Lower leg skin (tissue), 4 donors: ENCODE measurements at regions not wholly inside any gene's neighbourhood (a gene's known extent, or its start where the extent isn't known, plus 50 kb on each side); places are given as distances from the start of the nearest gene placed in this dataset.

ENCODE experiments used
- DNase-seq, 2 donors: peaks; one replicate each; pipeline ENCODE4 v3.0.0-alpha.2; 2019; ENCODE audit warnings: low spot score in 2 of 2
- H3K4me3 ChIP-seq: fragments of 200-600 bp; sonication (generic); 2 replicates; pipeline ENCODE4 v1.5.1; 2017; ENCODE audit warnings: mild to moderate bottlenecking, low read depth; ENCODE audit not compliant: poor library complexity, severe bottlenecking
- CTCF ChIP-seq, 3 donors: fragments of 450-650 bp; IDR thresholded peaks; one replicate each; pipeline ENCODE4 v1.5.1; 2016; ENCODE audit warnings: antibody characterized with exemption in 3 of 3, mild to moderate bottlenecking in 3 of 3, moderate library complexity in 2 of 3
- POLR2A ChIP-seq, 2 donors: fragments of 450-650 bp; IDR thresholded peaks; one replicate each; pipeline ENCODE4 v1.6.1; 2016 to 2017; ENCODE audit warnings: antibody characterized with exemption in 2 of 2, mild to moderate bottlenecking in 1 of 2, moderate library complexity in 1 of 2
- WGBS, 2 donors: methylation state at CpG; one replicate each; pipeline ENCODE4 v1.1.5; 2018; 5-methylcytosine and 5-hydroxymethylcytosine counted together
- intact Hi-C: fragments of 100-400 bp; cut with DNase I; formaldehyde crosslinking; loops from one replicate; pipeline ENCODE4 v1.15.0; 2023; ENCODE audit warnings: low total_unique reads

DNA sequence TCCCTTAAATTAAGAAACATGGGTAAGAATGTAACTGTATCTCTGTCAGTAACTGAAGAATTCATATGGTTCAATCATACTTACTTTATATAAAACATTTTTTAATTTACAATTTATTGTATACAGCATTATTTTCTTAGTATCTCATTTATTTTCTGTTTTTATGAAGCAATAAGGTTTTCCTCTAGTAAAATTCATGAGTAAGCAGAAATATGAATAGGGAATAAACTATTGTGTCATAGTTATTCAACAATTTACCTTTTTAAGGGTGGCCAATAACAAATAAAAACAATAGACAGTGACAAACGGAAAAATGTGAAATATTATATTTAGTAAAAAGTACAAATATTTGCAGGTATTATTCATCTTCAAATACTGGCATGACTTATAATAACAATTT, 624.4 kb downstream of the TECRL start:
- intact Hi-C loops, result no loop called here
- 0 to 2% methylated on average over 1 of the region's 1 CpG for WGBS, 2 donors

DNA sequence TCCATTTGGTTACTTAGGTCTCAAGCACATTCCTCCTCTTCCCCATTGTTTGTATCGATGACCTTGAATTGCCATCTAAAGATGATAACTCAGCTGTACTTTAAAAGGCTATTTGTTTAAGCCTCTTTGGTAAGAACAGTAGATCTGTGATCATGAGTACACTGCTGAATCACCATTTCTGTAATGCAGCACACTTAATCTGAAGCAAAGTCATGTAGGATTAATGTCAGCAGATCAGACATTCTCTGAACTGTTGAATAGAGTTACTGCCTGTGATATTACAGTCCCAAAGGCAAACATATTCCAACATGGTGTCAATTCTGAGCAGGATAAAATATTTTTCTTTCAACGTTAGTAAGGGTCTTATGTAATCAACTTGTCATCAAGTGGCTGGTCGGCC, 631.6 kb downstream of the TECRL start:
- intact Hi-C loops, result no loop called here
- 89 to 93% methylated on average over 3 of the region's 3 CpGs for WGBS, 2 donors
- H3K4me3 ChIP-seq, result no peak overlapping the region
- no peak for DNase-seq
- TF ChIP-seq POLR2A (IDR thresholded peaks at IDR 0.05) (no peak), CTCF (IDR thresholded peaks at IDR 0.05) (no peak)

More for the DNA sequence above, 624.4 kb downstream of the TECRL start:
- no peak for TF ChIP-seq POLR2A (IDR thresholded peaks at IDR 0.05)
- no peak for TF ChIP-seq CTCF (IDR thresholded peaks at IDR 0.05)
- DNase-seq, result no peak
- H3K4me3 ChIP-seq, result no peak overlapping the region

GRCh38 chr4:63764400-63764799, 644.9 kb downstream of the TECRL start:
- no peak overlapping the region for H3K4me3 ChIP-seq
- no peak for TF ChIP-seq POLR2A (IDR thresholded peaks at IDR 0.05)
- TF ChIP-seq CTCF (IDR thresholded peaks at IDR 0.05), result no peak
- 72 to 73% methylated on average over 4 of the region's 4 CpGs for WGBS, 2 donors
- no peak for DNase-seq
- intact Hi-C loops, result no loop called here

DNA sequence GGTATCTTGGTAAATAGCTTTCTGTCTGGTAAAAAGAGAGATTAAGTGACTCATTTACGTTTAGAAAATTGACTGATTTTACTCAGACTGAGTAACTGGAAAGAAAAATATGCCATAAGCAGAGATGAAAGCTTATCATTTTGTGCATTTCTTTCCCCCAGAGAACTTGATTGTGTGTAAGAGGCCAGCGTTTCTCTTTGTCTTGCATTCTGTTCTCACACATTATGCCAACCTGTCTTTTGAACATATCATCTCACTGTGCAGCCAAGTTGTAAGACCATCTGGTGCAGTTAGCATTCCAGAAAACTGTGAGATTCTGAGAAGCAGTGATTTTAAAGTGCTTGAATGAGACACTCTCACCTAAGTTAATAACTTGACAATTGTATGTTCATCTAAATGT, 651.3 kb downstream of the TECRL start:
- 36 to 37% methylated on average over 2 of the region's 2 CpGs for WGBS, 2 donors
- no peak overlapping the region for H3K4me3 ChIP-seq
- TF ChIP-seq POLR2A (IDR thresholded peaks at IDR 0.05) (no peak), CTCF (IDR thresholded peaks at IDR 0.05) (no peak)
- DNase-seq, result no peak
- intact Hi-C loops, result no loop called here

DNA sequence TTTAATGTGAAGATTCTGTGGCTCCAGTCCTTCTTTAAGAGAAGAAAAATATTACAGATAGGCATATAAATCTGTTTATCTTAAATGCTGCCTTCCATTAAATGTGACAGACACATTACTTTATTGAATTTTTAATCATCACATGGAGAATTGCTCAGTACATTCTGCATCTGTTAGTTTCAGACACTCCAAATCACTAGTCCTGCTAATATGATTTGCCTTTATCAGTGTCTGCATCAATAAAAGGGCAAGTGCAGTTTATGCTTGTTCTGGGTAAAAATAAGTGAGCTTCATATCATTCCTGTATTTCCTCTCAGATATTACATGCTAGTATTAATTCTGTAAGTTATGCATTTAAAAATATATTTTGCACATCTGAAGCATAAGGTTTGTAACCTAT, 666.4 kb downstream of the TECRL start:
- no peak for TF ChIP-seq CTCF (IDR thresholded peaks at IDR 0.05)
- no peak for TF ChIP-seq POLR2A (IDR thresholded peaks at IDR 0.05)
- H3K4me3 ChIP-seq, result no peak overlapping the region
- no peak for DNase-seq

DNA sequence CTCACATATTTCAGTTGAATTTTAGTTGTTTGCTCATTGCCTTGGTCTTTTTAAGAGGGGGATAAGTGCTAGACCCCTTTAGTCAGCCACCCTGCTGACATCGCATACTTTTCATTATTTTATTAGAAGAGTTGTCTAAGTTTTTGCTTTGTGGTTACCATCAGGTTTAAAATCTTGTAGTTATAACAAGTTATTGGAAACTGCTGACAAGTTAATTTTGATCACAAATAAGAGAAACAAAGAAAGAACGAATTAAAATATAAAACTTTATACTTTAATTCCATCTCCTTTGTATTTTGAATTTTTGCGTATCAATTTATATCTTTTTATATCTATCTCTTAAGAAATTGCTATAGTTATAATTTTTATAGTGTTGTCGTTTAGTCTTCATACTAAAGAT, 679.7 kb downstream of the TECRL start:
- no peak for DNase-seq
- TF ChIP-seq POLR2A (IDR thresholded peaks at IDR 0.05), result no peak
- TF ChIP-seq CTCF (IDR thresholded peaks at IDR 0.05), result no peak
- intact Hi-C loops, result no loop called here
- no peak overlapping the region for H3K4me3 ChIP-seq
- WGBS, 2 donors, result 88 to 91% methylated on average over 4 of the region's 4 CpGs

More for the DNA sequence above, 666.4 kb downstream of the TECRL start:
- intact Hi-C loops, result no loop called here
